Astrocyte of the spinal cord (primary cell): ENCODE measurements at regions not wholly inside any gene's neighbourhood (a gene's known extent, or its start where the extent isn't known, plus 50 kb on each side); places are given as distances from the start of the nearest gene placed in this dataset.

ENCODE experiments used
- DNase-seq: peaks from one replicate; pipeline ENCODE4 v3.0.0; 2011; ENCODE audit warnings: low read depth, low spot score
- H3K4me3 ChIP-seq: 2 replicates; pipeline ENCODE4 v1.5.1; 2011; ENCODE audit warnings: low read depth, mild to moderate bottlenecking, low read length, moderate library complexity
- in situ Hi-C: cut with HindIII; loops from 2 replicates; pipeline ENCODE4 v1.10.0; 2017; ENCODE audit warnings: low sequenced_read_pairs
- TF ChIP-seq, protein P1 (sequence below): IDR thresholded peaks from 2 replicates; pipeline ENCODE4 v1.5.1; 2012; ENCODE audit warnings: low read depth, mild to moderate bottlenecking, low read length, inconsistent platforms

DNA sequence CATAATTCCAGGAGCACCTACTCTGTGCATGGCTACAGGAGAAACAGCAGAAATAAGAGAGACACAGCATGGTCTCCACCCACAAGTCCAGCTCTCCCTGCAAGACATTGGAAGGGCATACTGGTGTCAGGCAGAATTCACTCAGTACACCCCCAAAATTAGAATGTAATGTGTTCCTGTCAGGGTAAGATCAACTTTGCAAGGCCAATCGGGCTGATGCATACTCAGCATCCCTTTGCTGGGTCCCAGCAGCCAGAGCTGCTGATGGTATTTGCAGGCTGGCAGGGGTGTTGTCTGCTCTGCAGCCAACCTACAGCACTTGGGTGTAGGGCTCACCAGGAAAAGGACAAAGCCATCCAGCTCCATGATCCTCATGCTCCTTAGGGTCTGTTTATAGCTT is 295.4 kb upstream of the STS start:
- DNase-seq: no peak
- no peak overlapping the region for H3K4me3 ChIP-seq
- in situ Hi-C loops: no loop called here
- TF ChIP-seq, protein P1, sequence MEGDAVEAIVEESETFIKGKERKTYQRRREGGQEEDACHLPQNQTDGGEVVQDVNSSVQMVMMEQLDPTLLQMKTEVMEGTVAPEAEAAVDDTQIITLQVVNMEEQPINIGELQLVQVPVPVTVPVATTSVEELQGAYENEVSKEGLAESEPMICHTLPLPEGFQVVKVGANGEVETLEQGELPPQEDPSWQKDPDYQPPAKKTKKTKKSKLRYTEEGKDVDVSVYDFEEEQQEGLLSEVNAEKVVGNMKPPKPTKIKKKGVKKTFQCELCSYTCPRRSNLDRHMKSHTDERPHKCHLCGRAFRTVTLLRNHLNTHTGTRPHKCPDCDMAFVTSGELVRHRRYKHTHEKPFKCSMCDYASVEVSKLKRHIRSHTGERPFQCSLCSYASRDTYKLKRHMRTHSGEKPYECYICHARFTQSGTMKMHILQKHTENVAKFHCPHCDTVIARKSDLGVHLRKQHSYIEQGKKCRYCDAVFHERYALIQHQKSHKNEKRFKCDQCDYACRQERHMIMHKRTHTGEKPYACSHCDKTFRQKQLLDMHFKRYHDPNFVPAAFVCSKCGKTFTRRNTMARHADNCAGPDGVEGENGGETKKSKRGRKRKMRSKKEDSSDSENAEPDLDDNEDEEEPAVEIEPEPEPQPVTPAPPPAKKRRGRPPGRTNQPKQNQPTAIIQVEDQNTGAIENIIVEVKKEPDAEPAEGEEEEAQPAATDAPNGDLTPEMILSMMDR: no peak

DNA sequence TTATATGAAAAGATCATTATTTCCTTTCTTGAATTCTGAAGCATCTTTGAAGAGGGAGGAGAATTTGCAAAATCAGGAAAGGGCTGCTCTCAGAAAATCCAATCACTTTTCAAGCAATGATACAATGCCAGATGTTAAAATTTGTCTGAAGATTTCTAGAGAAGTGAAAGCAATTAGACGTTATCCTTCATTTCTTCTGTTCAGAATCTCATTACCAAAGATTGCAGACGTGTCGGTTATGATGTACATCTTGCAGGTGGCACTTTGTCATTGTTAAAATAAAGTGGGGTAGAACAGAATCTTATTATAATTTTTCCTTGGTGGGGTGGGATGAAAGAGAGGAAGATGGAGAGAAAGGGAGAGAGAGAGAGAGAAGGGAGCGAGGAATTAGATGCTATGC is 296.4 kb upstream of the STS start:
- TF ChIP-seq, protein P1: no peak

DNA sequence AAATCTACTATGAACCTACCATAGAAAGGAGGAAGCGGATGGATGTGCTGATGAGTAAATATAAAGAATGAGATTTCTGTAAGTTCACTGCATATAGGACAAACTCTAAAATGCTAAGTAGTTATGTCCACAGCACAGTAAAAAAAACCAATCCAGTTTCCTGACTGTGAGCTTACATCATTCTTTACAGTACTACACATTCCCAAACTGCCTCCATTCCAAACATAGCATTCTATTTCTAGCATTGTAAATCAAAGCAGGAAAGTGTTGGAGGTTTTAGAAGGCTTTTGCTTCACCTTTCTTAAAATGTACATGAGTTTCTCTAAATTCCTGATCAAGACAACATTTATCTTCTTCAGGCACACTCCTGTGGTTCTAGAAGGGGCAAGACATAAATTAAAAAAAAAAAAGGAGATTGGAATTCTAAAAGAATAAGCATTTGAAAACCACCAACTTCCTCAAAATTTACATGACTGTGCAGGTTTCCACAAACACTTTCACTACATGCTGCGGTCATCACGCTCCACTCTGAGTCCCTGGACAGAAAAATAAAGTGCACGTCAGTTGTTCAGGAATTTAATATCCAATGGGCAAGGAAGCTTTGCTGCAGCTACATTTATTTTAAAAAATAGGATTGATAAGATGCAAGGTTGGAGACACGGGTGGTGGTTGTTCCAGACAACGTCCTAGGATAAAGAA is 297.6 kb upstream of the STS start:
- in situ Hi-C loops: no loop called here
- peak; percentile 28 for DNase-seq
- TF ChIP-seq, protein P1: no peak
- no peak overlapping the region for H3K4me3 ChIP-seq

More for the DNA sequence above, 296.4 kb upstream of the STS start:
- DNase-seq: no peak
- in situ Hi-C loops: no loop called here
- H3K4me3 ChIP-seq: no peak overlapping the region

DNA sequence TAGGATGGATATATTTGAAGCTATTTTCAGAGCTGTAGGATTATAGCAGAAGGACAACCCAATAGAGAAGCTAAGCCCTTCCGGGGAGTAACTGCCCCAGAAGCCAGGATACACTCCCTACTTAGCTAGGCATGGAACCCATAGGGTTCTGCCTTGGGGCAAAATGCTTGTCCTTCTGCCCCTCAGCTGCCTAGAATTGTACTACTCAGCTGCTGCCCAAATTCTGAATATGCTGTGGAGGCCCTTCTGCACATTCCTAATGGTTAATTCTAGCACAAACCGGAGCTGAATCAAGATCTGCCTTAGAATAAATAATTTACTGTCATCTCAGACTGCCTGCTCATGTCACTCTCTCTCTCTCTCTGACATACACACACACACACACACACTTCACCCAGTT is 297.7 kb upstream of the VCX3A start:
- H3K4me3 ChIP-seq: no peak overlapping the region

DNA sequence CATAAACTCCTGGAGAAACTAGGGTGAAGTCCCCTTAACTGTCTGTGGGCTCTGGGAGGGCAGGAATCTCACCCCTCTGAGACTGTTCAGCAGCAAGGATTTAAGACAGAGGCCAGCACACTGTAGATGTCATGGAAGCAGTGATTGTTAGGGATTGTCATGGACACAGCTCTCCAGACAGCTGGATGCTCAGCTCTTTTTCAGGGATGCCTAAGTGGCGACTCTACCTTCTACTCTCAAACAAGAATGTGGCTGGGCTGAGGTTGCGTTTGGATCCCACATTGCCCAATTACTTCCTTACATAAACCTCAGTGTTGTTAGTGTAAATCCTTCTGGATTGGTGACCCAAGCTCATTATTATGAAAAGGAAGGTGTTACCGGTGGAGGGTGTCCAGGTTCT is 291.9 kb upstream of the VCX3A start:
- no peak overlapping the region for H3K4me3 ChIP-seq
- no peak for DNase-seq
- TF ChIP-seq, protein P1: no peak
- in situ Hi-C loops: no loop called here

More for the DNA sequence above, 297.7 kb upstream of the VCX3A start:
- in situ Hi-C loops: no loop called here
- TF ChIP-seq, protein P1: no peak
- DNase-seq: no peak

DNA sequence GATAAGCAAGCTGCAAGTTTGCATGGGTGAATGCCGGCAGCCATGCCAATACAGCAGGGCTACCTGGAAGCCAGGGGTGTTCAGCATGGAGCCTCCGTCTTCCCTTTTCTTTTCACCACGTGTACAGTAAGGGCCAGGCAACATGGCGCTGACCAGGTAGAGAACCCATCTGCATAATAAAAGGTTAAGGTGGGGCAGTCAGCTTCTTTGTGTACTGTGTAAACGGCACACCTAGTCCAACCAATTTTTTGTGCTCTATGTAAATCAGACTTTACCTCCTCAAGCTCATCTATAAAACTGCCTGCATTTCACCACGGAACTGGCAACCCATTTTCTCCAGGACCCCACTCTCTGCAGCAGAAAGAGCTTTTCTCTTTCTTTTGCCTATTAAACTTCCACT is 286.8 kb upstream of the VCX3A start:
- no peak for DNase-seq
- TF ChIP-seq, protein P1: no peak
- in situ Hi-C loops: no loop called here
- H3K4me3 ChIP-seq: no peak overlapping the region
